Ectodermal cell (in vitro differentiated cells): ENCODE measurements at regions not wholly inside any gene's neighbourhood (a gene's known extent, or its start where the extent isn't known, plus 50 kb on each side); places are given as distances from the start of the nearest gene placed in this dataset.

Experiments
- H3K27ac ChIP-seq: 2 replicates; pipeline ENCODE4 v1.7.0; 2013; ENCODE audit warnings: mild to moderate bottlenecking, low read depth, low read length; ENCODE audit not compliant: insufficient read depth, poor library complexity, severe bottlenecking
- H3K27me3 ChIP-seq: 2 replicates; pipeline ENCODE4 v1.7.0; 2013; ENCODE audit warnings: mild to moderate bottlenecking, low read length; ENCODE audit not compliant: insufficient read depth, control insufficient read depth, poor library complexity, severe bottlenecking
- H3K36me3 ChIP-seq: one replicate; pipeline ENCODE4 v1.7.0; 2013; ENCODE audit warnings: low read length; ENCODE audit not compliant: control insufficient read depth, insufficient read depth
- H3K4me1 ChIP-seq: one replicate; pipeline ENCODE4 v1.7.0; 2013; ENCODE audit warnings: low read length; ENCODE audit not compliant: control insufficient read depth, insufficient read depth
- H3K4me3 ChIP-seq: 2 replicates; pipeline ENCODE4 v1.7.0; 2013; ENCODE audit warnings: low read depth, low read length, control low read depth; ENCODE audit not compliant: insufficient read depth
- H3K9me3 ChIP-seq: 2 replicates; pipeline ENCODE4 v1.7.0; 2013; ENCODE audit warnings: mild to moderate bottlenecking, low read length, moderate library complexity; ENCODE audit not compliant: control insufficient read depth
- WGBS, 2 experiments: methylation state at CpG; one replicate each; pipeline ENCODE4 v1.1.7; 2013; ENCODE audit warnings: missing lambda C conversion rate in 2 of 2; 5-methylcytosine and 5-hydroxymethylcytosine counted together

DNA sequence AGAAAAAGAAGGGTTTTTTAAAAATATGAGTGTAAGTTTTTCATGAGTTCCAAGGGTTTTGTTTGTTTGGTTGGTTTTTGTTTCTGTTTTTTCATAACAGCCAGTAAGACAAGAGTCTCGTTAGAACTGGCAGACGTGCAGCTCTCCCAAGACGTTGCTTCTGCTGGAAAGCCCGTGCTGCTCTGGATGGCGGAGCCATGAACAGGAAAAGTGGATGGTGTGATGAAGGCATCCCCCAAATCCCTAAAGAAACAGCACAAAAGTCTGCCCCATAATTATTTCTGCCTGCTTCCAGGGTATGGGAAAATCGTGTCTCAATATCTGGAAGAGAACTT lies 157.9 kb upstream of the BACE2 start:
- Histone ChIP-seq H3K4me1 (no peaks in the 10 kb centered on the region), H3K9me3 (no peaks in the 10 kb centered on the region), H3K27me3 (no peaks in the 10 kb centered on the region), H3K27ac (no peak overlapping the region), H3K36me3 (no peaks in the 10 kb centered on the region), H3K4me3 (no peak overlapping the region)
- 91 to 99% methylated on average over 3 to 5 of the region's 6 CpGs for WGBS, 2 experiments

GRCh38 chr21:41011098-41011731 lies 156.7 kb upstream of the BACE2 start:
- Histone ChIP-seq H3K36me3 (no peaks in the 10 kb centered on the region), H3K27ac (no peak overlapping the region), H3K9me3 (no peaks in the 10 kb centered on the region), H3K27me3 (no peaks in the 10 kb centered on the region), H3K4me1 (no peaks in the 10 kb centered on the region), H3K4me3 (no peak overlapping the region)
- WGBS, 2 experiments, result 89 to 91% methylated on average over 16 of the region's 16 CpGs

DNA sequence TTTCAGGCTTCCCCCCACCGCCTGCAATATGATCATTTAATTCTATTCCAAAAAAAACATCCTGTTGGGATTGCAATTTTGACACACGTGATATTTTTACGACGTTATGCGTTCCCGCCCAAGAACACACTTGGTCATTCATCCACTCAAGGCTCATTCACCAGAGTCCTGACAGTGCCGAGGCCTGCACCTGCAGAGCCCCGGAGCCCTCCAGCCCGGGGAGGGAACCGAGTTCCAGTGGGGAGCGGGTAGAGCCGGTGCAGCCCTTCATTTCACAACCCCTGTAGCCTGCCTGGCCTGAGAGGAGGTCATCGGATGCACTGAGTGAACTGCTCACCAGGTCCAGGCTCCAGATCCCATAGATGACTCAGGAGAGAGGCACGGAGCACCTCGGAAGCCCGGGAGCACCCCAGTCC lies 156.0 kb upstream of the BACE2 start:
- Histone ChIP-seq H3K9me3 (no peaks in the 10 kb centered on the region), H3K36me3 (no peaks in the 10 kb centered on the region)

GRCh38 chr21:41012425-41012824 lies 155.5 kb upstream of the BACE2 start:
- 90% methylated on average over 3 of the region's 3 CpGs for WGBS, 2 experiments
- Histone ChIP-seq H3K27ac (no peak overlapping the region), H3K36me3 (no peaks in the 10 kb centered on the region), H3K4me1 (no peaks in the 10 kb centered on the region), H3K27me3 (no peaks in the 10 kb centered on the region), H3K9me3 (no peaks in the 10 kb centered on the region), H3K4me3 (no peak overlapping the region)

More for the DNA sequence above, 156.0 kb upstream of the BACE2 start:
- WGBS, 2 experiments, result 95% methylated on average over 16 of the region's 16 CpGs
- Histone ChIP-seq H3K27ac (no peak overlapping the region), H3K4me3 (no peak overlapping the region), H3K27me3 (no peaks in the 10 kb centered on the region), H3K4me1 (no peaks in the 10 kb centered on the region)

- 75 to 76% methylated on average over 2 of the region's 2 CpGs for WGBS, 2 experiments
These were observed 151.5 kb upstream of the BACE2 start for GRCh38 chr21:41016472-41016871.

GRCh38 chr21:41018431-41018830 lies 149.5 kb upstream of the BACE2 start:
- Histone ChIP-seq H3K27me3 (no peaks in the 10 kb centered on the region), H3K27ac (no peak overlapping the region), H3K4me1 (no peaks in the 10 kb centered on the region), H3K9me3 (no peaks in the 10 kb centered on the region), H3K36me3 (no peaks in the 10 kb centered on the region), H3K4me3 (no peak overlapping the region)
- 95 to 100% methylated on average over 2 of the region's 2 CpGs for WGBS, 2 experiments

More at GRCh38 chr21:41016472-41016871, 151.5 kb upstream of the BACE2 start:
- Histone ChIP-seq H3K36me3 (no peaks in the 10 kb centered on the region), H3K27ac (no peak overlapping the region), H3K4me3 (no peak overlapping the region), H3K9me3 (no peaks in the 10 kb centered on the region), H3K27me3 (no peaks in the 10 kb centered on the region), H3K4me1 (no peaks in the 10 kb centered on the region)

GRCh38 chr21:41023936-41024335 lies 144.0 kb upstream of the BACE2 start:
- Histone ChIP-seq H3K4me1 (peaks cover 6% of the 10 kb centered on the region), H3K27ac (no peak overlapping the region), H3K9me3 (no peaks in the 10 kb centered on the region), H3K4me3 (no peak overlapping the region), H3K36me3 (no peaks in the 10 kb centered on the region), H3K27me3 (no peaks in the 10 kb centered on the region)
- 95 to 96% methylated on average over 7 of the region's 7 CpGs for WGBS, 2 experiments

GRCh38 chr21:41024341-41024740 lies 143.6 kb upstream of the BACE2 start:
- Histone ChIP-seq H3K27ac (no peak overlapping the region), H3K9me3 (no peaks in the 10 kb centered on the region), H3K4me1 (peaks cover 6% of the 10 kb centered on the region), H3K36me3 (no peaks in the 10 kb centered on the region), H3K27me3 (no peaks in the 10 kb centered on the region), H3K4me3 (no peak overlapping the region)
- WGBS, 2 experiments, result 90 to 100% methylated on average over 2 of the region's 2 CpGs

DNA sequence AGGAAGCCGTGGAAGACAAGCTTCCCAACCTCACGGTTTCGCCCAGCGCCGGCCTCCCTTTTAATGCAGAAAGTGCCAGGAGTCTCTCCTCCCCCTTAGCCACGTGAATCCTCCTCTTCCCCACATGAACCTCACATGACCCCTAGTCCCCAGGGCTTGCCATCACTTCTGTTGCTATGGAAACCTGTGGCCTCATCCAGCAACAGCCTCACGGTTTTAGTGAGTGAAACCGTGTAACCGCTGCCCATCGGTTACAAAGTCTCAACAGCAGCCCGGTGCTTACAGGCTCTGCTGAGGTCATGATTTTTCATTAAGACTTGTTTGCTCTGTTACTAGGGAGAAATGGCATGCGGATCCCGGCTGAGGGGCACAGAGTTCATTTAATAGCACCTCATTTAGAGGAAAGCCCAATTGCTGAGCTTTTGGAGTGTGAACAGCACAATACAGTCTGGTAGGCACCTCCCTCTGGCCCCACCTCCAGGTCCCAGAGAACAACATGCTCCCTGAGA lies 143.2 kb upstream of the BACE2 start:
- Histone ChIP-seq H3K27me3 (no peaks in the 10 kb centered on the region), H3K4me1 (peaks cover 6% of the 10 kb centered on the region), H3K9me3 (no peaks in the 10 kb centered on the region), H3K4me3 (no peak overlapping the region), H3K27ac (no peak overlapping the region), H3K36me3 (no peaks in the 10 kb centered on the region)
- 84 to 89% methylated on average over 13 of the region's 13 CpGs for WGBS, 2 experiments

DNA sequence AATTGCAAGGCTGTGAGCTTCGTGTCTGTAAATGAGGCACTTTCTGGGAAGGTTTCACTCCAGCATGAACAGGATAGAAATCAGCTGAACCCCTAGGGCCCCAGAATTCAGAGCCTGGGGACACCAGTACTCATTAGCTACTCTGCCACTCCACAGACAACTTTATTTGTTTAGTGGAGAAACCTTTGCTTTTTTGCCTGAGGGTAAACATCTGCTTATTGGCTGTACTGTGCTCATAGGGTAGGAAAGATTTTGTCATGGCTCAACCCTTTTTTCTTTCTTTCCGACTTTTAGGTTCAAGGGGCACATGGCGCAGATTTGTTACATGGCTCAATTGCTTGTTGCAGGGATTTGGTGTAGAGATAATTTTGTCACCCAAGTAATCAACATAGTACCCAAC lies 138.4 kb upstream of the BACE2 start:
- H3K4me1 ChIP-seq, result peaks cover 6% of the 10 kb centered on the region
- H3K27ac ChIP-seq, result no peak overlapping the region
- no peaks in the 10 kb centered on the region for H3K36me3 ChIP-seq
- WGBS, 2 experiments, result 88 to 96% methylated on average over 3 of the region's 3 CpGs
- no peak overlapping the region for H3K4me3 ChIP-seq
- no peaks in the 10 kb centered on the region for H3K9me3 ChIP-seq
- no peaks in the 10 kb centered on the region for H3K27me3 ChIP-seq
